Panc1 (cell line): ENCODE measurements at regions not wholly inside any gene's neighbourhood (a gene's known extent, or its start where the extent isn't known, plus 50 kb on each side); places are given as distances from the start of the nearest gene placed in this dataset.

Experiments used
- POLR2AphosphoS5 ChIP-seq: IDR thresholded peaks from 2 replicates; pipeline ENCODE4 v1.6.1; 2012; ENCODE audit warnings: mild to moderate bottlenecking, low read depth, low read length, moderate library complexity
- SIN3A ChIP-seq: IDR thresholded peaks from 2 replicates; pipeline ENCODE4 v1.6.1; 2012; ENCODE audit warnings: low read depth, mild to moderate bottlenecking, low read length, moderate library complexity, borderline replicate concordance; ENCODE audit not compliant: insufficient read depth
- TF ChIP-seq, protein P1 (sequence below): fragments of 450-650 bp; IDR thresholded peaks from 2 replicates; pipeline ENCODE4 v1.5.1; 2017; ENCODE audit warnings: mild to moderate bottlenecking
- TF ChIP-seq, protein P2 (sequence below), 2 experiments: IDR thresholded peaks; 2 replicates each; pipeline ENCODE4 v1.6.1; 2011 to 2012; ENCODE audit warnings: low read depth in 2 of 2, control low read depth in 1 of 2, low read length in 1 of 2, mild to moderate bottlenecking in 1 of 2, moderate library complexity in 1 of 2; ENCODE audit not compliant: insufficient read depth in 1 of 2

DNA sequence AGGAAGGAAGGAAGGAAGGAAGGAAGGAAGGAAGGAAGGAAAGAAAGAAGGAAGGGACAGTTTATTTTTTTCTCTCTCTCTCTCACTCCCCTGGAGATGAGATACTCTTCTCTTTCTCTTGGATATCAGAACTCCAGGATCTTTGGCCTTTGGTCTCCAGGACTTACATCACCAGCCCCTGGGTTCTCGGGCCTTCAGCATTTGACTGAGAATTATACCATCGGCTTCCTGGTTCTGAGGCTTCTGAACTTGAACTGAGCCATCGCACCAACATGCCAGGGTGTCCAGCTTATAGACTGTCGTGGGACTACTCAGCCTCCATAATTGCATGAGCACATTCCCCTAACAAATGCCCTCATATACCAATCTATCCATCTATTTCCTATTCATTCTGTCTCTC, 69.4 kb upstream of the NRSN1 start:
- TF ChIP-seq, protein P1, sequence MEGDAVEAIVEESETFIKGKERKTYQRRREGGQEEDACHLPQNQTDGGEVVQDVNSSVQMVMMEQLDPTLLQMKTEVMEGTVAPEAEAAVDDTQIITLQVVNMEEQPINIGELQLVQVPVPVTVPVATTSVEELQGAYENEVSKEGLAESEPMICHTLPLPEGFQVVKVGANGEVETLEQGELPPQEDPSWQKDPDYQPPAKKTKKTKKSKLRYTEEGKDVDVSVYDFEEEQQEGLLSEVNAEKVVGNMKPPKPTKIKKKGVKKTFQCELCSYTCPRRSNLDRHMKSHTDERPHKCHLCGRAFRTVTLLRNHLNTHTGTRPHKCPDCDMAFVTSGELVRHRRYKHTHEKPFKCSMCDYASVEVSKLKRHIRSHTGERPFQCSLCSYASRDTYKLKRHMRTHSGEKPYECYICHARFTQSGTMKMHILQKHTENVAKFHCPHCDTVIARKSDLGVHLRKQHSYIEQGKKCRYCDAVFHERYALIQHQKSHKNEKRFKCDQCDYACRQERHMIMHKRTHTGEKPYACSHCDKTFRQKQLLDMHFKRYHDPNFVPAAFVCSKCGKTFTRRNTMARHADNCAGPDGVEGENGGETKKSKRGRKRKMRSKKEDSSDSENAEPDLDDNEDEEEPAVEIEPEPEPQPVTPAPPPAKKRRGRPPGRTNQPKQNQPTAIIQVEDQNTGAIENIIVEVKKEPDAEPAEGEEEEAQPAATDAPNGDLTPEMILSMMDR = no peak
- TF ChIP-seq POLR2AphosphoS5 (no peak), SIN3A (no peak)
- TF ChIP-seq, protein P2, sequence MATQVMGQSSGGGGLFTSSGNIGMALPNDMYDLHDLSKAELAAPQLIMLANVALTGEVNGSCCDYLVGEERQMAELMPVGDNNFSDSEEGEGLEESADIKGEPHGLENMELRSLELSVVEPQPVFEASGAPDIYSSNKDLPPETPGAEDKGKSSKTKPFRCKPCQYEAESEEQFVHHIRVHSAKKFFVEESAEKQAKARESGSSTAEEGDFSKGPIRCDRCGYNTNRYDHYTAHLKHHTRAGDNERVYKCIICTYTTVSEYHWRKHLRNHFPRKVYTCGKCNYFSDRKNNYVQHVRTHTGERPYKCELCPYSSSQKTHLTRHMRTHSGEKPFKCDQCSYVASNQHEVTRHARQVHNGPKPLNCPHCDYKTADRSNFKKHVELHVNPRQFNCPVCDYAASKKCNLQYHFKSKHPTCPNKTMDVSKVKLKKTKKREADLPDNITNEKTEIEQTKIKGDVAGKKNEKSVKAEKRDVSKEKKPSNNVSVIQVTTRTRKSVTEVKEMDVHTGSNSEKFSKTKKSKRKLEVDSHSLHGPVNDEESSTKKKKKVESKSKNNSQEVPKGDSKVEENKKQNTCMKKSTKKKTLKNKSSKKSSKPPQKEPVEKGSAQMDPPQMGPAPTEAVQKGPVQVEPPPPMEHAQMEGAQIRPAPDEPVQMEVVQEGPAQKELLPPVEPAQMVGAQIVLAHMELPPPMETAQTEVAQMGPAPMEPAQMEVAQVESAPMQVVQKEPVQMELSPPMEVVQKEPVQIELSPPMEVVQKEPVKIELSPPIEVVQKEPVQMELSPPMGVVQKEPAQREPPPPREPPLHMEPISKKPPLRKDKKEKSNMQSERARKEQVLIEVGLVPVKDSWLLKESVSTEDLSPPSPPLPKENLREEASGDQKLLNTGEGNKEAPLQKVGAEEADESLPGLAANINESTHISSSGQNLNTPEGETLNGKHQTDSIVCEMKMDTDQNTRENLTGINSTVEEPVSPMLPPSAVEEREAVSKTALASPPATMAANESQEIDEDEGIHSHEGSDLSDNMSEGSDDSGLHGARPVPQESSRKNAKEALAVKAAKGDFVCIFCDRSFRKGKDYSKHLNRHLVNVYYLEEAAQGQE (IDR thresholded peaks at IDR 0.05; ENCODE audit: insufficient read depth in 1 of 2, low read depth in 2 of 2, low read length in 1 of 2) = no peak
